Panc1 (cell line): ENCODE measurements at regions not wholly inside any gene's neighbourhood (a gene's known extent, or its start where the extent isn't known, plus 50 kb on each side); places are given as distances from the start of the nearest gene placed in this dataset.

ENCODE experiments used
- ATAC-seq: fragments of 200-7000 bp; cut with Tn5 transposase; 2 replicates; pipeline ENCODE4 v1.9.1; 2020; ENCODE audit warnings: mild to moderate bottlenecking, moderate library complexity
- BruUV-seq: library from RNA; stranded (reverse); fragments of 400-500 nt; replicated peaks from 2 replicates; lab custom pipeline; 2021; lab: Mats Ljungman, UMichigan
- CTCF ChIA-PET: fragments of 300-600 bp; sonication (Branson Sonifier 250); formaldehyde crosslinking; loops from one replicate; lab custom pipeline; 2022; ENCODE audit warnings: antibody characterized with exemption; lab: Charles Lee
- POLR2A ChIA-PET: fragments of 300-600 bp; sonication (Branson Sonifier 250); formaldehyde crosslinking; loops from one replicate; lab custom pipeline; 2022; ENCODE audit warnings: antibody characterized with exemption; lab: Charles Lee
- DNase-seq: peaks from one replicate; pipeline ENCODE4 v3.0.0-alpha.2; 2010; ENCODE audit warnings: low read depth, low spot score
- H3K27ac ChIP-seq: 2 replicates; pipeline ENCODE4 v1.5.1; 2011; ENCODE audit warnings: mild to moderate bottlenecking, low read length, inconsistent platforms
- H3K27me3 ChIP-seq: fragments of 200-500 bp; sonication (Bioruptor generic); 2 replicates; pipeline ENCODE4 v1.6.0; 2014; ENCODE audit warnings: low read length, inconsistent platforms; ENCODE audit not compliant: control insufficient read depth, insufficient read depth
- H3K36me3 ChIP-seq: fragments of 200-500 bp; sonication (Bioruptor generic); 2 replicates; pipeline ENCODE4 v1.5.1; 2014; ENCODE audit warnings: inconsistent platforms, mild to moderate bottlenecking, low read length, moderate library complexity; ENCODE audit not compliant: control insufficient read depth, insufficient read depth
- H3K4me1 ChIP-seq: 2 replicates; pipeline ENCODE4 v1.5.1; 2011; ENCODE audit warnings: inconsistent platforms, mild to moderate bottlenecking, low read length, moderate library complexity; ENCODE audit not compliant: control insufficient read depth, insufficient read depth
- H3K4me3 ChIP-seq, 2 experiments: 2 replicates each; pipeline ENCODE4 v1.5.1; 2011 to 2012; ENCODE audit warnings: low read depth in 2 of 2, low read length in 2 of 2, mild to moderate bottlenecking in 2 of 2, inconsistent platforms in 1 of 2, moderate library complexity in 1 of 2
- H3K9me3 ChIP-seq: fragments of 200-500 bp; sonication (Bioruptor generic); 2 replicates; pipeline ENCODE4 v1.5.1; 2014; ENCODE audit warnings: low read depth, mild to moderate bottlenecking, inconsistent platforms, low read length, moderate library complexity; ENCODE audit not compliant: control insufficient read depth, insufficient read depth
- CTCF ChIP-seq: fragments of 450-650 bp; IDR thresholded peaks from 2 replicates; pipeline ENCODE4 v1.5.1; 2017; ENCODE audit warnings: mild to moderate bottlenecking
- POLR2AphosphoS5 ChIP-seq: IDR thresholded peaks from 2 replicates; pipeline ENCODE4 v1.6.1; 2012; ENCODE audit warnings: mild to moderate bottlenecking, low read depth, low read length, moderate library complexity
- REST ChIP-seq, 2 experiments: IDR thresholded peaks; 2 replicates each; pipeline ENCODE4 v1.6.1; 2011 to 2012; ENCODE audit warnings: low read depth in 2 of 2, control low read depth in 1 of 2, low read length in 1 of 2, mild to moderate bottlenecking in 1 of 2, moderate library complexity in 1 of 2; ENCODE audit not compliant: insufficient read depth in 1 of 2
- SIN3A ChIP-seq: IDR thresholded peaks from 2 replicates; pipeline ENCODE4 v1.6.1; 2012; ENCODE audit warnings: low read depth, mild to moderate bottlenecking, low read length, moderate library complexity, borderline replicate concordance; ENCODE audit not compliant: insufficient read depth
- TCF7L2 ChIP-seq: IDR thresholded peaks from 2 replicates; pipeline ENCODE4 v1.6.1; 2011; ENCODE audit warnings: mild to moderate bottlenecking, low read depth, low read length, inconsistent platforms
- in situ Hi-C: cut with HindIII; loops from 2 replicates; pipeline ENCODE4 v1.10.0; 2016; ENCODE audit warnings: low sequenced_read_pairs, low pct_unique_long_range_greater_than_20kb
- intact Hi-C: fragments of 100-400 bp; cut with micrococcal nuclease; formaldehyde crosslinking; loops from one replicate; pipeline ENCODE4 v1.10.0; 2022; ENCODE audit not compliant: unreplicated experiment

GRCh38 chr4:180966312-180966711 is 1276.9 kb upstream of the TENM3 start:
- ATAC-seq, result no peak
- no peaks in the 10 kb centered on the region for H3K36me3 ChIP-seq
- POLR2A ChIA-PET, result no interaction called here
- intact Hi-C loops (no loop called here), in situ Hi-C loops (no loop called here)
- H3K4me3 ChIP-seq, result no peak overlapping the region
- CTCF ChIA-PET, result no interaction called here
- no peaks in the 10 kb centered on the region for H3K9me3 ChIP-seq
- DNase-seq, result no peak
- no TSS peak for BruUV-seq
- TF ChIP-seq POLR2AphosphoS5 (no peak), SIN3A (no peak)
- H3K27ac ChIP-seq, result no peak overlapping the region
- no peaks in the 10 kb centered on the region for H3K4me1 ChIP-seq
- H3K27me3 ChIP-seq, result no peaks in the 10 kb centered on the region

- intact Hi-C loops (no loop called here), in situ Hi-C loops (no loop called here)
- BruUV-seq, result no TSS peak
- Histone ChIP-seq H3K9me3 (no peaks in the 10 kb centered on the region), H3K36me3 (no peaks in the 10 kb centered on the region), H3K4me1 (no peaks in the 10 kb centered on the region), H3K4me3 (no peak overlapping the region), H3K27me3 (no peaks in the 10 kb centered on the region), H3K27ac (no peak overlapping the region)
- CTCF ChIA-PET, result no interaction called here
- DNase-seq (no peak), ATAC-seq (no peak)
- POLR2A ChIA-PET, result no interaction called here
- no peak for TF ChIP-seq SIN3A
- no peak for TF ChIP-seq POLR2AphosphoS5
- TF ChIP-seq TCF7L2, result no peak
- TF ChIP-seq REST (IDR thresholded peaks at IDR 0.05; ENCODE audit: insufficient read depth in 1 of 2, low read depth in 2 of 2, low read length in 1 of 2), result no peak
- TF ChIP-seq CTCF, result no peak
Observed at GRCh38 chr4:180967936-180968335, 1275.3 kb upstream of the TENM3 start.

GRCh38 chr4:180973894-180974293 is 1269.3 kb upstream of the TENM3 start:
- Histone ChIP-seq H3K4me3 (no peak overlapping the region), H3K27me3 (no peaks in the 10 kb centered on the region), H3K36me3 (no peaks in the 10 kb centered on the region), H3K4me1 (no peaks in the 10 kb centered on the region), H3K9me3 (no peaks in the 10 kb centered on the region), H3K27ac (no peak overlapping the region)
- no peak for TF ChIP-seq TCF7L2
- no peak for TF ChIP-seq POLR2AphosphoS5
- TF ChIP-seq REST (IDR thresholded peaks at IDR 0.05; ENCODE audit: insufficient read depth in 1 of 2, low read depth in 2 of 2, low read length in 1 of 2), result no peak
- ATAC-seq (no peak), DNase-seq (no peak)
- in situ Hi-C loops, result no loop called here
- ChIA-PET POLR2A (no interaction called here), CTCF (no interaction called here)
- no TSS peak for BruUV-seq
- intact Hi-C loops, result no loop called here
